GM19395 (cell line): ENCODE measurements at regions not wholly inside any gene's neighbourhood (a gene's known extent, or its start where the extent isn't known, plus 50 kb on each side); places are given as distances from the start of the nearest gene placed in this dataset.

Experiments used
- ATAC-seq: cut with Tn5 transposase; IDR thresholded peaks from one replicate; pipeline ENCODE4 v1.9.1; 2021; ENCODE audit warnings: mild to moderate bottlenecking, moderate library complexity; ENCODE audit not compliant: unreplicated experiment

- no peak for ATAC-seq
Measured at GRCh38 chr20:36104244-36104643, 50.3 kb upstream of the EPB41L1 start.
